HS-27A (cell line): ENCODE measurements at regions not wholly inside any gene's neighbourhood (a gene's known extent, or its start where the extent isn't known, plus 50 kb on each side); places are given as distances from the start of the nearest gene placed in this dataset.
A peak's percentile ranks its signal among the peaks of the same experiment; 100 is the strongest.

Source experiments
- DNase-seq: peaks from one replicate; pipeline ENCODE4 v3.0.0-alpha.2; 2012; ENCODE audit warnings: low read depth, missing footprints

- no peak for DNase-seq
Observed at GRCh38 chr6:113464536-113464935, 392.6 kb upstream of the MARCKS start.

GRCh38 chr6:113464960-113465359 is 392.2 kb upstream of the MARCKS start:
- DNase-seq: no peak

- no peak for DNase-seq
Observed at GRCh38 chr6:113466526-113466925, 390.6 kb upstream of the MARCKS start.

- DNase-seq: no peak
Observed at GRCh38 chr6:113475392-113475791, 381.8 kb upstream of the MARCKS start.

GRCh38 chr6:113476937-113477839 is 380.0 kb upstream of the MARCKS start:
- DNase-seq: no peak

GRCh38 chr6:113480616-113481015 is 376.5 kb upstream of the MARCKS start:
- no peak for DNase-seq

GRCh38 chr6:113481458-113481857 is 375.7 kb upstream of the MARCKS start:
- DNase-seq: no peak

GRCh38 chr6:113481910-113482309 is 375.2 kb upstream of the MARCKS start:
- no peak for DNase-seq

- DNase-seq: no peak
Observed at GRCh38 chr6:113482771-113483170, 374.4 kb upstream of the MARCKS start.

- DNase-seq: no peak
Observed at GRCh38 chr6:113486199-113486598, 370.9 kb upstream of the MARCKS start.

GRCh38 chr6:113487489-113488058 is 369.6 kb upstream of the MARCKS start:
- no peak for DNase-seq

- DNase-seq: no peak
Observed at GRCh38 chr6:113488061-113488460, 369.1 kb upstream of the MARCKS start.

- no peak for DNase-seq
Observed at GRCh38 chr6:113488812-113489685, 368.1 kb upstream of the MARCKS start.

GRCh38 chr6:113489952-113490746 is 367.0 kb upstream of the MARCKS start:
- DNase-seq: no peak

GRCh38 chr6:113491376-113491775 is 365.8 kb upstream of the MARCKS start:
- no peak for DNase-seq

GRCh38 chr6:113493991-113494390 is 363.2 kb upstream of the MARCKS start:
- DNase-seq: no peak

GRCh38 chr6:113495521-113495920 is 361.6 kb upstream of the MARCKS start:
- DNase-seq: peak; percentile 38

GRCh38 chr6:113496166-113496565 is 361.0 kb upstream of the MARCKS start:
- no peak for DNase-seq

- DNase-seq: no peak
Observed at GRCh38 chr6:113500221-113500620, 356.9 kb upstream of the MARCKS start.

GRCh38 chr6:113505084-113505699 is 352.0 kb upstream of the MARCKS start:
- no peak for DNase-seq

- DNase-seq: no peak
Observed at GRCh38 chr6:113508249-113508648, 348.9 kb upstream of the MARCKS start.
